NCI-H187 (cell line): ENCODE measurements at regions not wholly inside any gene's neighbourhood (a gene's known extent, or its start where the extent isn't known, plus 50 kb on each side); places are given as distances from the start of the nearest gene placed in this dataset.
"Not testable (repeated sequence)": the region's sequence is repeated elsewhere in the genome, so short reads cannot be mapped to it uniquely, and the experiment has no call there.

Source experiments
- DNase-seq, 2 experiments: peaks; one replicate each; lab custom pipeline; 2025; lab: John Stamatoyannopoulos, UW

DNA sequence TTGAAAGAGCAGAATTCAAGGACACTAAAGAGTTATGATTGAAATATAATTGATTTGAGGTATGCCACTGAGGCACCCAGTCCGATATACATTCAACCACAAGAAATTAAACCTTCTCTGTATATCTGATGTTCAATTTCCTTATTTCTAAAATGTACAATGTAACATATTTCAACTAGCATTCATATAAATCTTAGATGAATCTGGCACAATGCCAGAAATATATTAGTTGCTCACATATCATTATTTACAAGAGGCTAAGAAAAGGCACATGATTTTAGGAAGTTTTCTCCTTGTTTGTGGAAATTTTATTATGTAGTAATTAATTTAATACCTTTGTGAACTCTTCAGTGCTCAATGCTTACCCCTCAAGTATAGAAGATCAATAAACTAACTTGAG, 532.3 kb downstream of the KCNA4 start:
- no peak for DNase-seq

DNA sequence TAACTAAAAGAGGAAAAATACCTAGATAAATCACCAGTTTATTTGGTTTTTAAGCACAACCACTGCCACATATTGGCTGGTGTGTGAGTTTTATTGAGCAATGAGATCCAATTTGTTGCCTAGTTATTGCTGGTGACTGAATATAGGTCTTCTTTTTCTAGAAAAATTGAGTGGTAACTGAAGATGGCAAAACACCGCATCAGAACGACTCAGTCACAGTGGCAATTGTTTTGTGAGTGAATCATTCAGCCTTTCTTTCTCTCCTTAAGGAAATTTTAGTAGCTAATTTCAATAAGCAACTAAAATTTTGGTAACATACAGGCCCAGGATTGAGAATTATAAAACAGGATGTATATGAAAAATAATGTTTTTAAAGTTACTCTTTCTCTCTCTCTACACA, 533.0 kb downstream of the KCNA4 start:
- no peak for DNase-seq

DNA sequence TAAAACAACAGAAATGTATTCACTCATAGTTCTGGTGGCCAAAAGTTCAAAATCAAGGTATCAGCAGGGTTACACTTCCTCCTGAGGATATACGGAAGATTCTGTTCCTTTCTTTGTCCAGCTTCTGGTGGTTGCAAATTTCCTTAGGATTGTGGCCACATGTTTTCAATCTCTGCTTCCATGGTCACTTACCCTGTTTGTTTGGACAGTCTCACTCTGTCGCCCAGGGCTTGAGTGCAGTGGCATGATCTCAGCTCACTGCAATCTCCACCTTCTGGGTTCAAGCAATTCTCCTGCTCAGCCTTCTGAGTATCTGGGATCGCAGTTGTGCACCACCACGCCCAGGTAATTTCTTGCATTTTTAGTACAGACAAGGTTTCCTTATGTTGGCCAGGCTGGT, 534.3 kb downstream of the KCNA4 start:
- DNase-seq, result no peak

GRCh38 chr11:29481738-29482137, 535.1 kb downstream of the KCNA4 start:
- DNase-seq, result no peak

DNA sequence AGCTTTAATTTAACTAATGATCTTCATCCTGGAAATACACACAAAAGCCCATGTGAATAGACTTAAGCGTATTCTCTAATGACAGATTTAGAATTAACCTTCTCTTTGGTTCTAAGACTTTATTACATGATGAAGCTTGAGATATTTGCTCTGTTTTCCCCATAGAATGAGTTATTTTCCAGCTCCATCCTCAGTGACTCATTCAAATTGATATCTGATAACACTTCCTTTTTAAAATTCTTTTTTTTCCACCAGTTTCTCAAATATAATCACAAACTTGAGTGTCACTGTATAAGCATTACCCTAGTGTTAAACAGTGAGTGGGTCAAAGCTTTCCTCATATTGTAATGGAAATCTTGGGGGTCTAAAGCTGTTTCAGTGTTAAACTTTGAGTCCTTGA, 535.8 kb downstream of the KCNA4 start:
- DNase-seq, result no peak

GRCh38 chr11:29458252-29458651, 558.6 kb downstream of the KCNA4 start:
- DNase-seq, result no peak

DNA sequence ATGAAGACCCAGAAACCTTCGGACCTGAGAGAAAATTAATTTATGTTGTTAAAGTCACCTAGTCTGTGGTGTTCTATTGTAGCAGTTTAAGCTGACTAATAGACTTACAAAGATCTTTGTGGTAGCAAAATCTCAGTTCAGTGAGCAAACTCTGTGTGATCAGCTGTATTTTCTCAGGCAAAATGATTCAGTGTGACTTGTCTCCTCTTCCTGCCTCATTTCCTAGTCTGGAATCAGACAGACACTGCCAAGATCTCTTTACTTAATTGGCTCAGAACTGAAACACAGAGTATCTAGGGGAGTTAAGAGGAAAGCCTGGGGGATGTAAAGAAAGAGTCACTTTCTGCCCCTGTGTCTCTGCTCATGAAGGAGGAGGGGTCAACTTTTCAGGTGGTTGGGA, 564.7 kb downstream of the KCNA4 start:
- no peak for DNase-seq

DNA sequence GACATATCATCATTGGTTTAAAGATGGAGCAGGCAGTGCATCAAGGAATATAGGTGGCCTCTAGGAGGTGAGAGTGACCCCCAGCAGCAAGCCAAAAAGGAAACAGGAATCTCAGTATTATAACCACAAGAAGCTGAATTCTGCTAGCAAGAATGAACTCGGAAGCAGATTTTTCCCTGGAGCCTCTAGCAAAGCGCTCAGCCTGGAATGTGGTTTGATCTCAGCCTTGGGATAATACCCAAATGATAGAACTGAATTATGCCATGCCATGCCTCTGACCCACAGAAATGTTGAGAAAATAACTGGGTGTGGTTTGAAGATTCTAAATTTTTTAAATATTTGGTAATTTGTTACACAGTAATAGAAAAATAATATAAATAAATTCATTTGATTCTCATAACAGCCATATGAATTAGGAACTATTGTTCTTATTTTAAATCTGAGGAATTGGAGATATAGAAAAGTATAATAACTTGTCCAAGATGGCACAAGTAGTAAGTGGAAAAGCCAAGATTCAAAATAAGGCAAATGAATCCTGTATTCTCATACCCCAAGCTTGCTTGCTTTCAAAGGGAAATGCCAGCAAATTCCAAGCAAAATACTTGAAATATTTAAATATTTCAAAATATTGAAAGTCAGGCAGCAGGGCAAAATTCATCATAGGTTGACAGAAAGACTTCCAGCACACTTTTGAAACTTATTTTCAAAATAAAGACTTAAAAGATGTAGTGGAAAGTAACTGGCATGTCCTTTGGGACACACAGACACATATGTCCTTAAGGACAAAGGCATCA, 567.4 kb downstream of the KCNA4 start:
- no peak for DNase-seq

DNA sequence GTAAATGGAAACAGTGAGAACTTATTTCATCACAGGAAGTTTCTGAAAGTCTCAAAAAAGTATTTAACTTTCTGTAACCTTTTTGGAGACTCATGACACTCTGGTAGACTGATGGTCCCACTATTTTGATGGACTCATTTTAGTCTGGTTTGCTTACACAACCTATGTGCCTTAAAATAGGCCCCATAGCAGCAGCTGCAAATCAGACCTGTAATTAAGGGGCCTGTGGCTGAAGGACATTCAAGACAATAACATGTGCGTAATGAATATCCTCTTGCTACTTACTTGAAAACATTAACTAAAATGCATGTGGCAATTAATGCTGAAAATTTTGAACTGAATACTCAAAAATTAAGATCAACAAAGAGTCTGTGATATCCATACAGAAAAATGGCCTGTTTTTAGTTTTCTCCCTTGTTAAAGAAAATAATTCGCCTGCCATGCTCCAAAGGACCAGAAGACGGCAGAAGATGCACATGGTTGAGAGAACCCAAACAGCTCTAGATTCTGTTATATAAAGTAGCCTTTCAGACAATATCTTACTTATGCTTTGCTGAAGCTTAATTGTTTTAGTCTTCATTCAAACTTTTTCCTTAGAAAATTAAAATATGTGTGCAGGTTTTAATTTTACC, 568.5 kb downstream of the KCNA4 start:
- no peak for DNase-seq

GRCh38 chr11:29447821-29448220, 569.0 kb downstream of the KCNA4 start:
- DNase-seq, result no peak

GRCh38 chr11:29446132-29446531, 570.7 kb downstream of the KCNA4 start:
- no peak for DNase-seq

DNA sequence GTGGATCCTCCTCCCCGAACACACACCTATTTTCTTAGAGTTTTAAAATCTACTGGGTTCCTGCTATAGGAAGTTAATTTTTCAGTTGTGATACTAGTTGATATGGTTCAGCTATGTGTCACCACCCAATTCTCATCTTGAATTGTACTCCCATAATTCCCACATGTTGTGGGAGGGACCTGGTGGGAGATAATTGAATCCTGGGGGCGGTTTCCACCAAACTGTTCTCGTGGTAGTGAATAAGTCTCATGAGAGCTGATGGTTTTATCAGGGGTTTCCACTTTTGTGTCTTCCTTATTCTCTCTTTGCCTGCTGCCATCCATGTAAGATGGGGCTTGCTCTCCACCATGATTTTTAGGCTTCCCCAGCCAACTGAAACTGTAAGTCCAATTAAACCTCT, 571.6 kb downstream of the KCNA4 start:
- not testable (repeated sequence) for DNase-seq

DNA sequence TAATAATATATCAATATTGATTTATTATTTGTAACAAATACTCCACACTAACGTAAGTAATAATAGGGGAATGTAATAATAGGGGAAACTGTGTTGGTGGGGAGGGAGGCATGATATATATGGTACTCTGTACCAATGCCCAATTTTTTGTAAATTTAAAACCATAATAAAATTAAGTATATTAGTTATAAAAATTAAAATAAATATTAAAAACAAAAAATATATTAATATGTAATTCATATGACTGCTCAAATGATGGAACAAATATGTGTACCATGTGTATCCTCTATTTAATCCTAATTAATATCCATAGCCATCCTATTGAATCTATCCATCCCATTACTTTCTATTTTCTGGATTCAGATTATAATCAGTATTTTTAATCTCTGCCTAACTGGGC, 578.0 kb downstream of the KCNA4 start:
- DNase-seq, result no peak

- DNase-seq, result no peak
Observed at GRCh38 chr11:29435421-29435820, 581.4 kb downstream of the KCNA4 start.

GRCh38 chr11:29432719-29433325, 584.0 kb downstream of the KCNA4 start:
- no peak for DNase-seq

- DNase-seq, result no peak
Observed at GRCh38 chr11:29405305-29405704, 611.5 kb downstream of the KCNA4 start.

GRCh38 chr11:29395555-29396072, 621.2 kb downstream of the KCNA4 start:
- no peak for DNase-seq

DNA sequence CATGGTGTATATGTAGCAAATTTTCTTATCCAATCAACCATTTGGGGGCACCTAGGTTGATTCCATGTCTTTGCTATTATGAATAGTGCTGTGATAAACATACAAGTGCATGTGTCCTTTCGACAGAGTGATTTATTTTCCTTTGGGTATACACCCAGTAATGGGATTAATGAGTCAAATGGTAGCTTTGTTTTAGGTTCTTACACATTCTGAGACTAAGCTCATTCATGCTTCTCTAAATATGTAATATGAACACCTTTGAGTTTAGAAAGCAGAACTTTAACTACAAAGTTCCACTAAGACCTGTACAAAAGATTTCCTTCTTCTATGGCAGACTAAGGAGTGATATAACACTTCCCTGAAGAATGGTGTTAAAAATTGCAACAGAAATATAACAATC, 627.0 kb downstream of the KCNA4 start:
- DNase-seq, result no peak

DNA sequence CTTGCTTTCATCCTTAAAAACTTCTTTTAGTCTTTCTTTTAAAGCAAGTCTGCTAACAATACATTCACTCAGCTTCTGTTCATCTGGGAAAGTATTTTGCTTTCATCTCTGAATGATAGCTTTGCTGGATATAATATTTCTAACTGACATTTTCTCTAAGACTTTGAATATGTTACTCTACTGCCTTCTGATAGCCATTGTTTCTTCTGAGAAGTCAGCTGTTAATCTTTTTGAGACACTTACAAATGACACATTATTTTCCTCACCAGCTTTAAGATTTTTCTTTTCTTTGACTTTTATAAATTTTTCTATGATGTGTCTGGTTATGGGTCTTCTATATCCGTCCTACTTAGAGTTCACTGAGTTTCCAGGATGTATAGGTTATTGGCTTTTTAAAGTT, 643.1 kb downstream of the KCNA4 start:
- DNase-seq, result no peak

- DNase-seq, result no peak
Observed at GRCh38 chr11:29368126-29368525, 648.7 kb downstream of the KCNA4 start.

GRCh38 chr11:29364006-29364405, 652.8 kb downstream of the KCNA4 start:
- DNase-seq, result no peak

DNA sequence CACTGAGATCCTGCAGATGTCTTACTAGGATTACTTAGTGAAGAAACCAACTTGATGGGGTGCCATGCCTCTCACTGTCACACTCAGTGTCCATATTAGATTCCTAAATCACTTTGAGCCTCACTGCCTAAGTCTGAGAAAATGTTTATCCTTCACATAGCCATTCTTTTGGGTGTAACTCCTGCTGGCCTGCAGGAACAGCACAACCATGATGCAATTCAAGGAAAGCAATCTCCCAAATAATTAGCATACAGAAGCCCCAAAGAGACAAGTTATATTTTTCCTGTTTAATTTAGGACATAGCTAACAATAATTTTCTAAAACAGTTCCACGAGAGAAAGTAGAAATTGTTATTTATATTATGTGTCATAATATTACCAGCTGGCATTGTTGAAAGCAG, 655.5 kb downstream of the KCNA4 start:
- no peak for DNase-seq

DNA sequence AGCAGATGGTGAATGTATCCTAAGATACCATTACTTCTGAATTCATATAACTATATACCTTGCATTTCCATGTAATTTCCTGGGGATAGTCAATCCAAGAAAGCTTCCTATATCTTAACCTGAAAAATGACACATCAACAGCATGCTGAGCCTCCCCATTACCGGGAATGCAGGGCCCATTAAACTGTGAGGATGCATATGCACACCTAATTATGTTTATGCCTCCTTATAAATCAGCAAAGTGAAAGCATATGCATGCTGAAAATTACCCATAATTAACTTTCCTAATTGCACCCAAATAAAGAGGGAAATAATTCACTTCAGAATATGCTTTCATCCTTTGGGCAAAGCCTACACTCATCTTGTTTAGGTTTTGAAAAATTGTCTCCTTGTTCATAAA, 663.0 kb downstream of the KCNA4 start:
- DNase-seq, result no peak
